ENCODE measurements at regions not wholly inside any gene's neighbourhood (a gene's known extent, or its start where the extent isn't known, plus 50 kb on each side); places are given as distances from the start of the nearest gene placed in this dataset.

DNA sequence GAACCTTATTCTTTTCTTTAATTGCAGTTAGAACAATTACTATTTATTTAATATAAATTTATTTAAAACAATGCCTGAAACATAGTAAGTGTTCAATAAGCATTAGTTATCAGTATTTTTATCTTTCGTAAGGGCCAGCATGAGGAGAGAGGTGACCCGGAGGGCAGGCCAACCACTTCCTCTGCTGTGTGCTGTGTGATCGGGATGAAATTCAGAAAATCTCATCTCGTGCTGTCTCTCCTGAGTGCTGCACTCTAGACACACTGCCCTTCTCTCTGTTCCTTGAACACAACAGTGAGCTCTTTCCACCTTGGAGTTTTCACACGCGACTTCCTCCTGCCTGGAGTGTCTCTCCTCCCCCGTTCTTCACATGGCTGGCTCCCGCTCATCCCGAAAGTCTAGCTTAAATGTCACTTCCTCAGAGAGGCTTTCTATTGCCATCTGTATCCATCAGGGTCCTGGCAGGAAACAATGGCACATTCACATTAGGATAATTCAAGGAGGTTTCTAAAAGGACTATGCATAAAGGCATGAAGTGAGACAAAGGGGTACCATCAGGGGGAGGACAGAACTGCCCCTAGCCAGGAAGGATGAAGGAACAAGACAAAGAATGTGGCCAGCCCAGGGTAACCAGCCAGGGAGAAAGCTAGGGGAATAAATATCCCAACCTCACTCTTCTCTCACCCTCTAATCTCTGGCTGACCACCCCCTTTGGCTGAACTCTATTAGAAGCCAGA is 142.6 kb upstream of the GJB5 start:
- no peak for DNase-seq (ENCODE audit: low read depth)
- Histone ChIP-seq H3K4me3 (ENCODE audit: low read depth, low read length) (no peak overlapping the region), H3K36me3 (ENCODE audit: control insufficient read depth, insufficient read depth, low read length) (no peaks in the 10 kb centered on the region), H3K27me3 (ENCODE audit: control insufficient read depth, insufficient read depth, low read length) (no peaks in the 10 kb centered on the region)
- FAIRE-seq: no peak
- TF ChIP-seq, protein P1, sequence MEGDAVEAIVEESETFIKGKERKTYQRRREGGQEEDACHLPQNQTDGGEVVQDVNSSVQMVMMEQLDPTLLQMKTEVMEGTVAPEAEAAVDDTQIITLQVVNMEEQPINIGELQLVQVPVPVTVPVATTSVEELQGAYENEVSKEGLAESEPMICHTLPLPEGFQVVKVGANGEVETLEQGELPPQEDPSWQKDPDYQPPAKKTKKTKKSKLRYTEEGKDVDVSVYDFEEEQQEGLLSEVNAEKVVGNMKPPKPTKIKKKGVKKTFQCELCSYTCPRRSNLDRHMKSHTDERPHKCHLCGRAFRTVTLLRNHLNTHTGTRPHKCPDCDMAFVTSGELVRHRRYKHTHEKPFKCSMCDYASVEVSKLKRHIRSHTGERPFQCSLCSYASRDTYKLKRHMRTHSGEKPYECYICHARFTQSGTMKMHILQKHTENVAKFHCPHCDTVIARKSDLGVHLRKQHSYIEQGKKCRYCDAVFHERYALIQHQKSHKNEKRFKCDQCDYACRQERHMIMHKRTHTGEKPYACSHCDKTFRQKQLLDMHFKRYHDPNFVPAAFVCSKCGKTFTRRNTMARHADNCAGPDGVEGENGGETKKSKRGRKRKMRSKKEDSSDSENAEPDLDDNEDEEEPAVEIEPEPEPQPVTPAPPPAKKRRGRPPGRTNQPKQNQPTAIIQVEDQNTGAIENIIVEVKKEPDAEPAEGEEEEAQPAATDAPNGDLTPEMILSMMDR (IDR thresholded peaks at IDR 0.05; ENCODE audit: insufficient read depth, low read length, severe bottlenecking): no peak

DNA sequence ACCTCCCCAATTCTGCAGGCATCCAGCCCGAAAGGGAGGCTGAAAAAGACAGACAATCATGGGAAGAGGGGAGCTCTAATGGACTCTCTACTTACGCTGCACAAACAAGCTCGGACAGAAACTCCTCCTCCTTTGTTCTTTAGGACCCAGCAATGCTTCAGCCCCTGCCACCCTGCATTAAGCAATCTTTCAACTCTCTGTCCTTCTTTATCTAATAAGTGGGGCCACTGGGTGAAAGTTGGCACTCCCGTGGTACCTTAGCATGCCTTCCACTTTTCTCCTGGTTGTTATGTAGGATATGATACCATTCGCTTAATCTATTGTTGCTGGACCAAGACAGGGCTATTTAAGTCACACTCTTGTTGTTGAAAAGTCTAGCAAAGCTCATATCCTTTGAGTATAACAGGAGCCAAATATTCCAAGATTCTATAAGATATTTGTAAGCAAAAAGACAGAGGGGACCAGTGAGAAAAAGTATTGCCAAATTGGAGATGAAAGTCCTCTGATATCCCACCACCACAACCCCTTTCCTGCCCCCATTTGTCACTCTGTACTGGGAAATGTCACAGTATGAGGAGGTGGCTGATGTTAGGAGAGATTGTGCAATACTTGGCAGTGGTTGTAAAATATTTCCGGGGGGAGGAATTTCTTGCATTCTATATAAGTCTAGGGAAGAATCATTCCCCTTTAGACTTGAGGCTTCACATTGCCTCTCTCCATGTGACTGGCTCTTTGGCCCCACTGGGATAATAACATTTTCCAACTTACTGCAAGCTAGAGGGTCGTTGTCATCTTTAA is 137.3 kb upstream of the GJB5 start:
- no peak overlapping the region for H3K4me3 ChIP-seq (ENCODE audit: low read depth, low read length)
- no peak for DNase-seq (ENCODE audit: low read depth)
- H3K36me3 ChIP-seq (ENCODE audit: control insufficient read depth, insufficient read depth, low read length): no peaks in the 10 kb centered on the region
- H3K27me3 ChIP-seq (ENCODE audit: control insufficient read depth, insufficient read depth, low read length): no peaks in the 10 kb centered on the region
- peak; percentile 68 for FAIRE-seq
- TF ChIP-seq, protein P1 (IDR thresholded peaks at IDR 0.05; ENCODE audit: insufficient read depth, low read length, severe bottlenecking): no peak

DNA sequence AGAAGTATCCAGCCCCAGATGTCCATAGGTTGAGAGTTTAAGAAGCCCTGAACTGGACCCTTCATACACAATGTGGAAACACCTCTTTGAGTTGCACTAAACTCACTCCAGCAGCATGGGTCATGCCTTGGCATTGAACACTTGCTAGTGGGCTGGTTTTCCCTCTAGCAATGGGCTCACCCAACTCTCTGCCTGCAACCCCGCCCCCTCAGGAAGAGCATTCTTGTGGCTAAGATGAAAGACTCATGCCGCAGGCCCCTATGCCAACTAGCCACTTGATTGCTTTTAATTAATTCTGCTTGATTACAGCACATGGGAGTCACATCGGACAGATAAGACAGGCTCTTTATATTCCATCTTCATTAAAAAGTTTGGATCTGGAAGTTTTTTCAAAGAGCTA is 136.5 kb upstream of the GJB5 start:
- Histone ChIP-seq H3K36me3 (ENCODE audit: control insufficient read depth, insufficient read depth, low read length) (no peaks in the 10 kb centered on the region), H3K4me3 (ENCODE audit: low read depth, low read length) (no peak overlapping the region), H3K27me3 (ENCODE audit: control insufficient read depth, insufficient read depth, low read length) (no peaks in the 10 kb centered on the region)
- TF ChIP-seq, protein P1 (IDR thresholded peaks at IDR 0.05; ENCODE audit: insufficient read depth, low read length, severe bottlenecking): no peak
- DNase-seq (ENCODE audit: low read depth) (no peak), FAIRE-seq (no peak)

DNA sequence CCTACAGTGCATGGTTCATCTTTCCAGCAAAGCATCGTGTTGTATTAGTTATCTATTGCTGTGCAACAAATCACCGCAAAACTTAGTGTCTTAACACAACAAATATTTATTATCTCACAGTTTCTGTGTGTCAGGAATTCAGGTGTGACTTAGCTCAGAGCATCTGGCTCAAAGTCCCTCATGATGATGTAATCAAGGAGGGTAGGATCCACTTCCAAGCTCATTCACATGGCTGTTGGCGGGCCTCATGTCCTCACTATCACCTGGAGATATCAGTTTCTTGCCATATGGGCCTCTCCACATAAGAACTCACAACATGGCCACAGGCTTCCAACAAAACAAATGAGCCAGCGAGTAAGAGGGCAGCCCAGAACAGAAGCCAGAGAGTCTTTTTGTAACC is 135.6 kb upstream of the GJB5 start:
- TF ChIP-seq, protein P1 (IDR thresholded peaks at IDR 0.05; ENCODE audit: insufficient read depth, low read length, severe bottlenecking): no peak
- Histone ChIP-seq H3K36me3 (ENCODE audit: control insufficient read depth, insufficient read depth, low read length) (no peaks in the 10 kb centered on the region), H3K4me3 (ENCODE audit: low read depth, low read length) (no peak overlapping the region), H3K27me3 (ENCODE audit: control insufficient read depth, insufficient read depth, low read length) (no peaks in the 10 kb centered on the region)
- no peak for FAIRE-seq
- DNase-seq (ENCODE audit: low read depth): no peak

DNA sequence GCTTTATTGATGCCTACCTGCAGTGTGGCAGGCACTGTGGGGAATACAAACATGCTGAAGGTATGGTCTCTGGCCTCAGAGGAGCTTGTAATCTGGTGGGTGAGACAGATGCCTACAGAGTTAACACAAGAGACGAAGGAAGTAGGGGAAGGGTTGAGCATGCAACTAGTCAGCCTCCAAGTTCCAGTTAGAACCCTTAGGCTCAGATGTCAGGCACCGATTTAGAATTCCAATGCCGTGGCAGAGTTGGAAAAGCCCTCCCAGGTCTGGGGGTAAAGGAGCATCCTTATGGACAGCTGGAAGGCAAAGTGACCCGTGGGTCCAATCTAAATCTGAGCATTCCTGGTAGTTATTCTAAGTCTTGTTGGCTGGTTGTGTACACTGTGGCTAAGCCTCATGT is 132.9 kb upstream of the GJB5 start:
- DNase-seq (ENCODE audit: low read depth): no peak
- no peaks in the 10 kb centered on the region for H3K27me3 ChIP-seq (ENCODE audit: control insufficient read depth, insufficient read depth, low read length)
- FAIRE-seq: peak; percentile 60
- no peak overlapping the region for H3K4me3 ChIP-seq (ENCODE audit: low read depth, low read length)
- TF ChIP-seq, protein P1 (IDR thresholded peaks at IDR 0.05; ENCODE audit: insufficient read depth, low read length, severe bottlenecking): no peak
- no peaks in the 10 kb centered on the region for H3K36me3 ChIP-seq (ENCODE audit: control insufficient read depth, insufficient read depth, low read length)

Measured in bronchial epithelial cell (primary cell).